ENCODE measurements at regions not wholly inside any gene's neighbourhood (a gene's known extent, or its start where the extent isn't known, plus 50 kb on each side); places are given as distances from the start of the nearest gene placed in this dataset.
"Not testable (repeated sequence)": the region's sequence is repeated elsewhere in the genome, so short reads cannot be mapped to it uniquely, and the experiment has no call there.

DNA sequence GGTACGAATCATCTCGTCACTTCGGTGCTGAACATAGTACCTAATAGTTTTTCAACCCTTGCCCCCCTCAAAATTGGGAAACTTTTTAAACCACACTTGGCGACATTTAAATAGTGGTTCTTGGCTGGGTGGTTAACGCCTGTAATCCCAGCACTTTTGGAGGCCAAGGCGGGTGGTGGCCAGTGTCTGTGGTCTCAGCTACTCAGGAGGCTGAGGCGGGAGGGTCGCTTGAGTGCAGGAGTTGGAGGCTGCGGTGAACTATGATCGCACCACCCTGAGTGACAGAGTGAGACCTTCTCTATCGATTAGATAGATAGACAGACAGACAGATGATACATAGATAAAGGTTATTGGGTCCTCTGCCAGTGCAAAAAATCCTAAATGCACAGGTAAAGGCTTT lies 55.5 kb upstream of the RASAL2 start:
- Mint-ChIP-seq H3K36me3 (ENCODE audit: low read depth) (no peaks in the 10 kb centered on the region), H3K27ac (no peak overlapping the region), H3K9me3 (no peaks in the 10 kb centered on the region), H3K4me3 (no peak overlapping the region), H3K27me3 (peaks cover 15% of the 10 kb centered on the region), H3K4me1 (ENCODE audit: low read depth) (no peaks in the 10 kb centered on the region)
- Histone ChIP-seq H3K4me1 (ENCODE audit: insufficient read depth, low read length) (no peaks in the 10 kb centered on the region), H3K9me3 (ENCODE audit: control insufficient read depth in 1 of 2, insufficient read depth in 1 of 2, low read length in 2 of 2) (peaks cover 0 to 34% of the 10 kb centered on the region in 2 experiments), H3K27me3 (ENCODE audit: control insufficient read depth in 1 of 2, insufficient read depth in 2 of 2, low read length in 2 of 2) (peaks cover 0 to 2% of the 10 kb centered on the region in 2 experiments), H3K36me3 (ENCODE audit: insufficient read depth, low read length) (no peaks in the 10 kb centered on the region), H3K27ac (ENCODE audit: low read depth in 1 of 2, low read length in 2 of 2) (no peak overlapping the region), H3K4me3 (ENCODE audit: low read length) (no peak overlapping the region)
- DNase-seq (no peak), ATAC-seq (ENCODE audit: poor library complexity) (no peak)
- CTCF ChIA-PET: no interaction called here
- TF ChIP-seq, protein P1, sequence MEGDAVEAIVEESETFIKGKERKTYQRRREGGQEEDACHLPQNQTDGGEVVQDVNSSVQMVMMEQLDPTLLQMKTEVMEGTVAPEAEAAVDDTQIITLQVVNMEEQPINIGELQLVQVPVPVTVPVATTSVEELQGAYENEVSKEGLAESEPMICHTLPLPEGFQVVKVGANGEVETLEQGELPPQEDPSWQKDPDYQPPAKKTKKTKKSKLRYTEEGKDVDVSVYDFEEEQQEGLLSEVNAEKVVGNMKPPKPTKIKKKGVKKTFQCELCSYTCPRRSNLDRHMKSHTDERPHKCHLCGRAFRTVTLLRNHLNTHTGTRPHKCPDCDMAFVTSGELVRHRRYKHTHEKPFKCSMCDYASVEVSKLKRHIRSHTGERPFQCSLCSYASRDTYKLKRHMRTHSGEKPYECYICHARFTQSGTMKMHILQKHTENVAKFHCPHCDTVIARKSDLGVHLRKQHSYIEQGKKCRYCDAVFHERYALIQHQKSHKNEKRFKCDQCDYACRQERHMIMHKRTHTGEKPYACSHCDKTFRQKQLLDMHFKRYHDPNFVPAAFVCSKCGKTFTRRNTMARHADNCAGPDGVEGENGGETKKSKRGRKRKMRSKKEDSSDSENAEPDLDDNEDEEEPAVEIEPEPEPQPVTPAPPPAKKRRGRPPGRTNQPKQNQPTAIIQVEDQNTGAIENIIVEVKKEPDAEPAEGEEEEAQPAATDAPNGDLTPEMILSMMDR (IDR thresholded peaks at IDR 0.05): no peak
- POLR2A ChIA-PET: no interaction called here
- intact Hi-C loops (cut with DNase I, micrococcal nuclease): no loop called here

- CTCF ChIA-PET: no interaction called here
These were observed 54.0 kb upstream of the RASAL2 start for GRCh38 chr1:178039891-178040290.

DNA sequence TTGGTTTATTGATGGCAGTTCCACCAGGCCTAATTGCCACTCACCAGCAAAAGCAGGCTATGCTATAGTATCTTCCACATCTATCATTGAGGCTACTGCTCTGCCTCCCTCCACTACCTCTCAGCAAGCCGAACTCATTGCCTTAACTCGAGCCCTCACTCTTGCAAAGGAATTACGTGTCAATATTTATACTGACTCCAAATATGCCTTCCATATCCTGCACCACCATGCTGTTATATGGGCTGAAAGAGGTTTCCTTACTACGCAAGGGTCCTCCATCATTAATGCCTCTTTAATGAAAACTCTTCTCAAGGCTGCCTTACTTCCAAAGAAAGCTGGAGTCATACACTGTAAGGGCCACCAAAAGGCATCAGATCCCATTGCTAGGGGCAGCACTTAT lies 50.0 kb upstream of the RASAL2 start:
- H3K27me3 Mint-ChIP-seq; H3K4me3 ChIP-seq (ENCODE audit: low read length); H3K27me3 ChIP-seq (ENCODE audit: control insufficient read depth in 1 of 2, insufficient read depth in 2 of 2, low read length in 2 of 2); H3K9me3 Mint-ChIP-seq; H3K27ac ChIP-seq (ENCODE audit: low read depth in 1 of 2, low read length in 2 of 2); H3K36me3 Mint-ChIP-seq (ENCODE audit: low read depth); H3K4me3 Mint-ChIP-seq; DNase-seq; intact Hi-C loops (cut with DNase I, micrococcal nuclease); CTCF ChIA-PET; ATAC-seq (ENCODE audit: poor library complexity); H3K9me3 ChIP-seq (ENCODE audit: control insufficient read depth in 1 of 2, insufficient read depth in 1 of 2, low read length in 2 of 2); H3K36me3 ChIP-seq (ENCODE audit: insufficient read depth, low read length); POLR2A ChIA-PET; H3K27ac Mint-ChIP-seq; H3K4me1 Mint-ChIP-seq (ENCODE audit: low read depth); H3K4me1 ChIP-seq (ENCODE audit: insufficient read depth, low read length): not testable (repeated sequence)

More at GRCh38 chr1:178039891-178040290, 54.0 kb upstream of the RASAL2 start:
- Mint-ChIP-seq H3K4me1 (ENCODE audit: low read depth) (no peaks in the 10 kb centered on the region), H3K27ac (no peak overlapping the region), H3K4me3 (no peak overlapping the region), H3K27me3 (peaks cover 15% of the 10 kb centered on the region), H3K9me3 (no peaks in the 10 kb centered on the region), H3K36me3 (ENCODE audit: low read depth) (no peaks in the 10 kb centered on the region)
- H3K36me3 ChIP-seq (ENCODE audit: insufficient read depth, low read length): no peaks in the 10 kb centered on the region
- no peak overlapping the region for H3K27ac ChIP-seq (ENCODE audit: low read depth in 1 of 2, low read length in 2 of 2)
- H3K27me3 ChIP-seq (ENCODE audit: control insufficient read depth in 1 of 2, insufficient read depth in 2 of 2, low read length in 2 of 2): peaks cover 0 to 2% of the 10 kb centered on the region in 2 experiments
- H3K4me1 ChIP-seq (ENCODE audit: insufficient read depth, low read length): no peaks in the 10 kb centered on the region
- ATAC-seq (ENCODE audit: poor library complexity): no peak
- no peak for DNase-seq
- POLR2A ChIA-PET: no interaction called here
- TF ChIP-seq, protein P1 (IDR thresholded peaks at IDR 0.05): no peak
- no peak overlapping the region for H3K4me3 ChIP-seq (ENCODE audit: low read length)
- intact Hi-C loops (cut with DNase I, micrococcal nuclease): no loop called here
- H3K9me3 ChIP-seq (ENCODE audit: control insufficient read depth in 1 of 2, insufficient read depth in 1 of 2, low read length in 2 of 2): peaks cover 0 to 29% of the 10 kb centered on the region in 2 experiments

Measured in CD4-positive, alpha-beta T cell (primary cell).